HepG2 (cell line): ENCODE measurements at regions not wholly inside any gene's neighbourhood (a gene's known extent, or its start where the extent isn't known, plus 50 kb on each side); places are given as distances from the start of the nearest gene placed in this dataset.

Source experiments
- ATF3 ChIP-seq: sonication (generic); formaldehyde crosslinking; IDR thresholded peaks from 2 replicates; pipeline ENCODE4 v1.4.0; 2020; ENCODE audit warnings: missing genetic modification reagents
- MAX ChIP-seq: IDR thresholded peaks from 2 replicates; pipeline ENCODE4 v1.6.1; 2012; ENCODE audit warnings: inconsistent platforms
- NCOA2 ChIP-seq: sonication (generic); formaldehyde crosslinking; IDR thresholded peaks from 2 replicates; pipeline ENCODE4 v1.8.0; 2022; ENCODE audit warnings: inconsistent platforms
- POLR2A ChIP-seq, 2 experiments: IDR thresholded peaks; 2 replicates each; pipeline ENCODE4 v1.6.1; 2011; ENCODE audit warnings: low read depth in 2 of 2, low read length in 2 of 2, mild to moderate bottlenecking in 1 of 2, moderate library complexity in 1 of 2; ENCODE audit not compliant: insufficient read depth in 1 of 2
- RAD21 ChIP-seq: fragments of 450-650 bp; formaldehyde crosslinking; IDR thresholded peaks from 2 replicates; pipeline ENCODE4 v1.5.0; 2020; ENCODE audit warnings: mild to moderate bottlenecking
- REXO4 ChIP-seq: sonication (generic); formaldehyde crosslinking; IDR thresholded peaks from 2 replicates; pipeline ENCODE4 v1.8.0; 2022; ENCODE audit warnings: missing genetic modification reagents, mild to moderate bottlenecking, borderline replicate concordance
- SRF ChIP-seq: IDR thresholded peaks from 2 replicates; pipeline ENCODE4 v1.6.1; 2011; ENCODE audit warnings: mild to moderate bottlenecking, low read depth, low read length, moderate library complexity
- ZNF670 ChIP-seq: sonication (generic); formaldehyde crosslinking; IDR thresholded peaks from 2 replicates; pipeline ENCODE4 v1.8.0; 2022; ENCODE audit warnings: mild to moderate bottlenecking, missing genetic modification reagents, borderline replicate concordance
- ZNF768 ChIP-seq: sonication (generic); formaldehyde crosslinking; IDR thresholded peaks from 2 replicates; pipeline ENCODE4 v1.4.0; 2020; ENCODE audit warnings: missing genetic modification reagents

- TF ChIP-seq SRF (no peak), MAX (no peak), REXO4 (CRISPR knock-in tag) (no peak), ZNF670 (CRISPR knock-in tag) (no peak), NCOA2 (CRISPR knock-in tag) (no peak), POLR2A (IDR thresholded peaks at IDR 0.05; ENCODE audit: insufficient read depth in 1 of 2, low read depth in 2 of 2, low read length in 2 of 2) (no peak), ATF3 (no peak), RAD21 (CRISPR knock-in tag) (no peak), ZNF768 (no peak)
These were observed 104.9 kb upstream of the NXT1 start for GRCh38 chr20:23245553-23246181.
